T-helper 17 cell (primary cell): ENCODE measurements at regions not wholly inside any gene's neighbourhood (a gene's known extent, or its start where the extent isn't known, plus 50 kb on each side); places are given as distances from the start of the nearest gene placed in this dataset.

Experiments used
- ATAC-seq: fragments of 150-1000 bp; cut with Tn5 transposase; 2 replicates; pipeline ENCODE4 v1.10.0; 2021; ENCODE audit warnings: mild to moderate bottlenecking, moderate library complexity
- DNase-seq, 3 donors: peaks; one replicate each; pipeline versions ENCODE4 v3.0.0 to v3.0.0-alpha.2; 2020 to 2021
- H3K9me3 ChIP-seq: one replicate; pipeline ENCODE4 v1.7.0; 2013; ENCODE audit warnings: low read length, mild to moderate bottlenecking; ENCODE audit not compliant: control insufficient read depth, poor library complexity, severe bottlenecking
- H3K27ac Mint-ChIP-seq: one replicate; pipeline ENCODE4 v1.8.0; 2022; ENCODE audit warnings: mild to moderate bottlenecking, moderate library complexity, mixed read lengths
- H3K27me3 Mint-ChIP-seq: one replicate; pipeline ENCODE4 v1.8.0; 2022; ENCODE audit warnings: mixed read lengths
- H3K36me3 Mint-ChIP-seq: one replicate; pipeline ENCODE4 v1.8.0; 2022; ENCODE audit warnings: low read depth, mixed read lengths
- H3K4me1 Mint-ChIP-seq: one replicate; pipeline ENCODE4 v1.8.0; 2022; ENCODE audit warnings: mild to moderate bottlenecking, mixed read lengths
- H3K4me3 Mint-ChIP-seq: one replicate; pipeline ENCODE4 v1.8.0; 2022; ENCODE audit warnings: mild to moderate bottlenecking, moderate library complexity, mixed read lengths

DNA sequence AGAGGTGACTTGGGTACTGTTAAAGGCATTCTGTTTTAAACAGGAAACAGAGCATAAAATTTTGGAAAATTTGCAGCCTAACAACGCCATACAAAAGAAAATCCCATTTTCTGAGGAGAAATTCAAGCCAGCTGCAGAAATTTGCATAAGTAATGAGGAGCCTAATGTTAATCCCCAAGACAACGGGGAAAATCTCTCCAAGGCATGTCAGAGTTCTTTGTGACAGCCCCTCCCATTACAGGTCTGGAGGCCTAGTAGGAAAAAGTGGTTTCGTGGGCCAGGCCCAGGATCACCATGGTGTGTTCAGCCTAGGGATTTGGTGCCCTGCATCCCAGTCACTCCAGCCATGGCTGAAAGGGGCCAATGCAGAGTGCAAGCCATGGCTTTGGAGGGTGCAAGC is 1333.1 kb upstream of the TENM4 start:
- DNase-seq (no peak), ATAC-seq (no peak)
- Mint-ChIP-seq H3K4me3 (no peak overlapping the region), H3K27ac (no peak overlapping the region), H3K4me1 (no peaks in the 10 kb centered on the region), H3K27me3 (no peaks in the 10 kb centered on the region), H3K36me3 (no peaks in the 10 kb centered on the region)
- no peaks in the 10 kb centered on the region for H3K9me3 ChIP-seq

DNA sequence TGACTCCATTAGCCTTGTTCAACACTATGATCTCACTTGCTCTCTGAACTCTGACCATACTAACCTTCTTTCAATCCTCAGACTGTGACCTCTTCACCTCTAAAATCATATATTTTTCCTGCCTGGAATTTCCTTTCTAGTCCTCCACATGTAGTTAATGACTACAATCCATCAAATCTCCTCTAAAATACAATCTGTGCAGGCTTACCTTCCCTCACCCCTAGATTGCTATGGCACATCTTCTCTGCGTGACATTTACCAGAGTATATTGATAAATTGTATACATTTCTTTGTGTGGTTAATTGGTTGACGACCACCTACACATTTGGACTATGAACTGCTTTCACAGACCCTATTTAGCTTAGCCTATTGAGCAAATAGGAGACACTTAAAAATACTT is 1330.2 kb upstream of the TENM4 start:
- no peaks in the 10 kb centered on the region for H3K27me3 Mint-ChIP-seq

DNA sequence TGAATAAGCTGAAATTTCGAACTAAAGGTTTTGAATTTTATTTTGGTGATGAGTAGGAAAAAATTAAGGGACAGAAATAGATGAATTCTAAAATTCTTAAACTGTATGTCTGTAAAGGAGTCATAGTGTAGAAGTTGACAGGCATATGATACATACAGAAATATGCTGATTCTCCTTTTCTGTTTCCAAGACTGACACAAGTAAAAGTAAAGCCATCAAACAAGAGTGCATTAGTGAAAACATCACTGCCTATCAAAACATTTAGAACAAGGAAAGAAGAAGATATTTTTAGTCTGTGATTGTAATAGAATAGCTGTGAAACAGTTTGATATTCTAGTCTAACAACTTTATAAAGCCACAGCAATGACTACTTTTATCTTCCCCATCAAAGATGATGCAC is 1318.0 kb upstream of the TENM4 start:
- ATAC-seq (no peak), DNase-seq (no peak)
- H3K4me1 Mint-ChIP-seq = no peaks in the 10 kb centered on the region
- no peaks in the 10 kb centered on the region for H3K9me3 ChIP-seq
- H3K4me3 Mint-ChIP-seq = no peak overlapping the region
- no peaks in the 10 kb centered on the region for H3K27me3 Mint-ChIP-seq
- H3K36me3 Mint-ChIP-seq = no peaks in the 10 kb centered on the region
- no peak overlapping the region for H3K27ac Mint-ChIP-seq

More for the DNA sequence above, 1330.2 kb upstream of the TENM4 start:
- ATAC-seq (no peak), DNase-seq (no peak)
- H3K4me1 Mint-ChIP-seq = no peaks in the 10 kb centered on the region
- no peak overlapping the region for H3K27ac Mint-ChIP-seq
- H3K9me3 ChIP-seq = peaks cover 2% of the 10 kb centered on the region
- H3K36me3 Mint-ChIP-seq = no peaks in the 10 kb centered on the region
- H3K4me3 Mint-ChIP-seq = no peak overlapping the region

DNA sequence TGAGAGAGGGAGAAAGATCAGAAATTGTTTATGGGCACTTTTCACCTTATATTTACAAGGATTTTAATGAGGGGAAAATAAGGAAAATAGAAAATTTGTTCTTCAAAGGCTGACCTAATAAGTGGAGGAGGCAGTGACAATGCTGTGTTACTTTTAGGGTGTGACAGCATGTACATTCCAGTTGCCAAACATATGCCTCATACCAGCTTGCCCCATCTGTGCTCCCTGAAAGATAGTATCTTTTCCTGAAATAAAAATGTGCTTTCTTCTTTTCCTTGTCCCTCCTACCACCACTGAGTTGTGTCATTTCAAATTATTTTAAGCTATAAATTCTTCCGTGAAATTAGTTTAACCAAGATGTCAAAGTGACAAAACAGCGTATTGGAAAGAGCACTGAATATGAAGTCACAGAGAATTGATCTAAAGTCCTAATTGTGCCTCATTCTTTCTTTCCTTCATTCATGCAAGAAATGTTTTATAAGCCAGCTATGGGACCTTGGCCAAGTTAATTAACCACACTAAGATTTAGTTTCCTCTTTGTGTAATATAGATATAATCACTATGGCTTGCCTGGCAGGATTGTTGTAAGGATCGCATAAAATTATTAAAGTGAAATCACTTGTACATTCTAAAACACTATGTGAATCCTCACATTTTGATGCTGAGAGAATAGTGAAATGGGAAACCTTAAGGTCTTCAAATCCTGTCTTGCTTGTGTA is 1307.5 kb upstream of the TENM4 start:
- no peaks in the 10 kb centered on the region for H3K36me3 Mint-ChIP-seq
- H3K27ac Mint-ChIP-seq = no peak overlapping the region
- no peaks in the 10 kb centered on the region for H3K4me1 Mint-ChIP-seq
- ATAC-seq = no peak
- H3K27me3 Mint-ChIP-seq = no peaks in the 10 kb centered on the region
- no peak overlapping the region for H3K4me3 Mint-ChIP-seq
- DNase-seq = no peak
- no peaks in the 10 kb centered on the region for H3K9me3 ChIP-seq

DNA sequence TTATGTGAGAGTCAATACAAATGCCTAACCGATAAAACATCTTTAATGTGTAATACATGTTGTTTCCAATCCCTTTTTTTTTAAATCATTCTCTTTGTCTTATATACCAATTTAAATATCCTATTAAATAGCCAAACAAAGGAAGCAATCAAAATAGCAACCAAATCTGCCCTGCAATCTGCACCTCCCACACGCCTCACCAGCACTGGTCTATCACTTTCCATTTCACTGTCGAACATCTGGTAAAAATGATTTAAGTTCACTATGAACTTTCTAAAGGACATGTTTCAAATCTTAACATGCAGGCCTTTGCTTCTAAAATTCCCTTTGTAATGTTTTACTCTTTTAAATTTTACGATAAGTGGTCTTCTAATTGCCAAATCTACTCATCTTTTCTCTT is 1305.5 kb upstream of the TENM4 start:
- Mint-ChIP-seq H3K4me3 (no peak overlapping the region), H3K27ac (no peak overlapping the region), H3K36me3 (no peaks in the 10 kb centered on the region), H3K4me1 (no peaks in the 10 kb centered on the region), H3K27me3 (no peaks in the 10 kb centered on the region)
- DNase-seq (no peak), ATAC-seq (no peak)
- H3K9me3 ChIP-seq = peaks cover 2% of the 10 kb centered on the region

DNA sequence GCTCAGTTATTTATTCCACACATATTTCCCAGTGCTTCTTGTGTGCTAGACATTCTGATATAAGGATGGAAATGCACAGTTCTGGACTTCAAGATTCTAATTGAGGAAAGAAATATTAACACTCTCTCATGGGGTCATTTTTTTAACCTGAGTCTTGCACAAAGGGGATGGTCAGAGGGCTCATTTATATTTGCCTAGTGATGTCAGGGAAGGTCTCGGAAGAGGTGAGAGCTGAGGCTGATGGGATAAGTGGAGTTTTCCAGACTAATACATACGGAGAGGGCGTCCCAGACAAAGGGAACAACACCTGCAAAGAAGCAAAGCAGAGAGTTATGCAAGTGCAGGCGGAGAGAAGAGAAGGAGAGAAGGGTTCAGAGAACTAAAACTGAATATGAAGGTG is 1304.6 kb upstream of the TENM4 start:
- no peaks in the 10 kb centered on the region for H3K36me3 Mint-ChIP-seq
- H3K4me3 Mint-ChIP-seq = no peak overlapping the region
- DNase-seq = no peak
- H3K27ac Mint-ChIP-seq = no peak overlapping the region
- no peaks in the 10 kb centered on the region for H3K4me1 Mint-ChIP-seq
- ATAC-seq = no peak
- H3K9me3 ChIP-seq = peaks cover 2% of the 10 kb centered on the region
- H3K27me3 Mint-ChIP-seq = no peaks in the 10 kb centered on the region

DNA sequence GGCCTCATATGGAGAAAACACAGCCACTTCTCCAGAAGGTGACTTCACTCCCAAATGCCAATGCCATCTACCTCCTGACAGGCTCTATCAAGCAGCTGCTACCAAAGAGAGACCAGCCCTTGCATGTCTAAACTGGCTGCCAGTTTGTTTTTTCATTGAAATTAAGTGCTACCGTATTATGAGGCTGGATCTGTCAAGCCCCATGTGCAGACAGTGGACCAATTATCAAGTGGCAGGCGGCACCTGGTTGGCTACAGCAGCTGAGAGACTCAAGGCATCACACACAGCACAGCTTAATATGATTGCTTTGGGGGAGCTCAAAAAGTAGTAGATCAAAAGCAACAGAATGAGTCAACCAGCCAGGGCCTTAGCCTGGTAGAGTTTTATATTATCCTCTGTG is 1293.0 kb upstream of the TENM4 start:
- DNase-seq = no peak
- H3K4me3 Mint-ChIP-seq = no peak overlapping the region
- no peaks in the 10 kb centered on the region for H3K36me3 Mint-ChIP-seq
- no peak overlapping the region for H3K27ac Mint-ChIP-seq
- H3K27me3 Mint-ChIP-seq = no peaks in the 10 kb centered on the region
- no peaks in the 10 kb centered on the region for H3K4me1 Mint-ChIP-seq
- no peak for ATAC-seq
- H3K9me3 ChIP-seq = no peaks in the 10 kb centered on the region

DNA sequence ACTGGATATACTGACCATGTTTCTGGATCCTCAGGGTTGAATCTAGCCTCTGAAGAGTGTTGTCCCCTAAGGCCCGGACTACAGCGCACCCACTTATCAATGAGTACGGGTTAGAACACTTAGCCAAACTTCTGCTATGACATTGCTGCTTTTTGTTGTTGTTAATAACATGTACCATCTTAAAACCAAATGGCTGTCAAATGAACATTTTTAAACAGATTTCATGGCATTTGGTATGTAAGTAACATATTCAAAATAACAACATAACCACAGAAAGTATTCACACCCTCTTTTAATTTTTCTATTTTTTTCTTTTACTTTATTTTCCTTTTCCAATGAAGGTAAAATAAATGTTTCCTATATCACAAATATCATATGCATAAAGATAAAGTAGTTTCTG is 1292.5 kb upstream of the TENM4 start:
- no peaks in the 10 kb centered on the region for H3K27me3 Mint-ChIP-seq
- H3K36me3 Mint-ChIP-seq = no peaks in the 10 kb centered on the region
- ATAC-seq = no peak
- no peaks in the 10 kb centered on the region for H3K9me3 ChIP-seq
- no peak for DNase-seq
- H3K4me3 Mint-ChIP-seq = no peak overlapping the region
- H3K27ac Mint-ChIP-seq = no peak overlapping the region
- no peaks in the 10 kb centered on the region for H3K4me1 Mint-ChIP-seq

DNA sequence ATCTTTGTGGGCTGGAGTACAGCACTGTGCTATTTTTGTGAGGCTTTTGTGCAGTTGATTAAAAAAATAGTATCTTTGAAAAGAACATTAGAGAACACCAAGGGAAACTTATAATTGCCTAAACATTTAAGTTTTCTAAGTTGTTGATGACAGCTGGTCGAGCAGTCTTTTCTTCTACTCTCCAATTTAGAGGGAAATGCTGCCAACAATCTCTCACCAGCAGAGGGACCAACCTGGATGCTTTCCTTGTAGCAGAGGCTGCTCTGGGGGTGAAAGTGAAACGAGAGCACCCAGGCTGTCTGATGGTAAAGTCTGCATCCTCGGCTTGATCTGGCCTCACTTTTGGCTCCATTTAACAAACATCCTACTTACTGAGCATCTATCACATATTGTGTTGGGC is 1286.5 kb upstream of the TENM4 start:
- no peak overlapping the region for H3K4me3 Mint-ChIP-seq
- H3K36me3 Mint-ChIP-seq = no peaks in the 10 kb centered on the region
- no peak for DNase-seq
- H3K27ac Mint-ChIP-seq = no peak overlapping the region
- ATAC-seq = no peak
- no peaks in the 10 kb centered on the region for H3K4me1 Mint-ChIP-seq
- no peaks in the 10 kb centered on the region for H3K9me3 ChIP-seq
- no peaks in the 10 kb centered on the region for H3K27me3 Mint-ChIP-seq

DNA sequence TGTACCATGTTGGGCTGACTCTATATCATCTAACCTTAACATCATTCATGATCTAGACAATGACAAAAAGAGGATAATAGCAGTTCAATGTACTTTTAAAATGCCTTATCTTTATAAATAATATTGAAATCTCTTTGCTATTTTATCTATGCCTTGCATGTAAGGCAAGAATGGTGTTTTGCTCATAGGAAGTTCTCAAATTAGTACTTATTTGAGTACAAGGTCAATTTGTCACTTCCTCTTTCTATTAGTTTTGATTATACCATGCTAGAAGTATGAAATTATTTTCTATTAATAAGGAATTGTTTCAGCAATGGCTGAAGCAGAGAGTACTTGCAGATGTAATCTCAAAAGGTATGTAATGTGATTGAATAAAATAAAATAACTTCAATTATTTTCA is 1285.4 kb upstream of the TENM4 start:
- no peaks in the 10 kb centered on the region for H3K9me3 ChIP-seq
- no peaks in the 10 kb centered on the region for H3K27me3 Mint-ChIP-seq
- no peak overlapping the region for H3K4me3 Mint-ChIP-seq
- DNase-seq (no peak), ATAC-seq (no peak)
- no peaks in the 10 kb centered on the region for H3K4me1 Mint-ChIP-seq
- no peaks in the 10 kb centered on the region for H3K36me3 Mint-ChIP-seq
- H3K27ac Mint-ChIP-seq = no peak overlapping the region

DNA sequence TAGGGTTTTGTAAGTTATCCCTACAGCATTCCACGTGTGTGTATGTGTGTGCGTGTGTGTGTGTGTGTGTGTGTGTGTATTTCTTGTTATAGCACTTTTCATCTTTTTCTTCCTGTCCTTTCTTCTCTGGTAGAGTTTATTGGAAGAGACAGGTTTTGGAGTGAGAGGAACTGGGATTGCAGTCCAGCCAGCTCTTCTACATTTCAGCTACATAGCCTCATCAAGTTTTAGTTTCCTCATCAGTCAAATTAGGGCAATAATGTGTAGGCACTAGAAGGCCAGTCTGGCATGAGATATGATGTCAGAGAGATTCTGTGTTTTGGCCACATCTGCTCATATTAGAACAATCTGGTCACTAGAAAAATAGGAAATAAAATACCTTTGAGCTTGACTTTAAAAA is 1283.5 kb upstream of the TENM4 start:
- H3K27me3 Mint-ChIP-seq = no peaks in the 10 kb centered on the region
- no peak overlapping the region for H3K27ac Mint-ChIP-seq
- H3K9me3 ChIP-seq = no peaks in the 10 kb centered on the region
- no peak for ATAC-seq
- no peaks in the 10 kb centered on the region for H3K36me3 Mint-ChIP-seq
- no peak overlapping the region for H3K4me3 Mint-ChIP-seq
- H3K4me1 Mint-ChIP-seq = no peaks in the 10 kb centered on the region
- DNase-seq = no peak

DNA sequence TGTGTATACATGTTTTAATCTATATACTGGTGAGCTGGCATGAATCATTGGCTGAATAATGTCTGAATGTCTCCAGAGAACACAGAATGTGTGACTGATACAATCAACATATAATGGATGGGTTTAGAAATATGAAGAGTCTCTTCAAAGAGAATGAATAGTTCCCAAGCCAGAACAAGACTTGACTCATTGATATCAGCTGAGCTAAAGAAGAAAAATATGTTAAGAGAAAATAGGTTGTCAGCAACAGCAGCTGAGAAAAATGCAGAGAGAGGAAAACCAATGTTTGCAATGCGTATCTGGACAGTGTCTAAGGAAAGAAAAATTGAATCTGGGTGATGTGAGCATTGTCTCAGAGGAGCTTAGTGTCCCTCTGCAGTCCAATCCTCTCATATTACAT is 1281.8 kb upstream of the TENM4 start:
- DNase-seq = no peak
- H3K4me1 Mint-ChIP-seq = no peaks in the 10 kb centered on the region
- no peak overlapping the region for H3K4me3 Mint-ChIP-seq
- no peaks in the 10 kb centered on the region for H3K9me3 ChIP-seq
- no peaks in the 10 kb centered on the region for H3K36me3 Mint-ChIP-seq
- ATAC-seq = no peak
- H3K27me3 Mint-ChIP-seq = no peaks in the 10 kb centered on the region
- H3K27ac Mint-ChIP-seq = no peak overlapping the region

DNA sequence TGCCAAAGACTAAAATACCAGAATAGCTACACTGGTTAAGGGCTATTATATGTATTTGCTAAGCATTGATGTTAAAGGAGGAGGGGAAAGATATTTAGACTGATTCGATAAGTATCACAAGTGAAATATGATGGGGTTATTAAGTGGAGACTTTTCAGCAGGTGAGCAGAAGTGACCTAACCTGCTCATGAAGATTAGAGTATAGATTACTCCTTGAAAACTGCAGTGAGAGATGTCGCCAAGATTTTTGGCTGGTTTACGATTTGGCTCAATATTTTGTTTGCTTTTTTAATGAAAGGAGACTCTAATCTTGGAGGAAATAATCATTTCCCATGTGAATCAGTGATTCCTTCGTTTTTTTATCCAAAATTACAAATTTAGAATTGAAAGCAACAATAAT is 1279.5 kb upstream of the TENM4 start:
- Mint-ChIP-seq H3K27ac (no peak overlapping the region), H3K36me3 (no peaks in the 10 kb centered on the region), H3K27me3 (no peaks in the 10 kb centered on the region), H3K4me1 (no peaks in the 10 kb centered on the region), H3K4me3 (no peak overlapping the region)
- H3K9me3 ChIP-seq = no peaks in the 10 kb centered on the region
- DNase-seq (no peak), ATAC-seq (no peak)

DNA sequence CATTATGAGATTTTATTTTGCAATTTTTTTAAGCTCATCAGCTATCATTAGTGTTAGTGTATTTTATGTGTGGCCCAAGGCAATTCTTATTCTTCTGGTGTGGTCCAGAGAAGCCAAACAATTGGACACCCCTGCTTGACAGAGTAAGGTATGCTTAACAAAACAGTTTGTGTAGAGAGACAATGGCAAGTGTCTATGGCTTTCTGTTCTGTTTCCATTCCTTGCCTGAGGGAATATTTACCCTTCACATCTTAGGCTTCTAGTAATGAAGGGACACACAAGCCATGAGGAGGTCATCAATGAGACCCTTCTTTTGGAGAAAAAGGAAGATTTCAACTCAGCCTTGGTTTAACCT is 1278.4 kb upstream of the TENM4 start:
- Mint-ChIP-seq H3K36me3 (no peaks in the 10 kb centered on the region), H3K27me3 (no peaks in the 10 kb centered on the region), H3K4me1 (no peaks in the 10 kb centered on the region), H3K27ac (no peak overlapping the region), H3K4me3 (no peak overlapping the region)
- ATAC-seq = no peak
- no peaks in the 10 kb centered on the region for H3K9me3 ChIP-seq
- no peak for DNase-seq
